NOMO-1 treated with DMSO at 0.1 percent for 48 hours (cell line): ENCODE measurements at regions not wholly inside any gene's neighbourhood (a gene's known extent, or its start where the extent isn't known, plus 50 kb on each side); places are given as distances from the start of the nearest gene placed in this dataset.
"Not testable (repeated sequence)": the region's sequence is repeated elsewhere in the genome, so short reads cannot be mapped to it uniquely, and the experiment has no call there.

Source experiments
- DNase-seq: peaks from one replicate; lab custom pipeline; 2025; ENCODE audit not compliant: unreplicated experiment; lab: John Stamatoyannopoulos, UW

DNA sequence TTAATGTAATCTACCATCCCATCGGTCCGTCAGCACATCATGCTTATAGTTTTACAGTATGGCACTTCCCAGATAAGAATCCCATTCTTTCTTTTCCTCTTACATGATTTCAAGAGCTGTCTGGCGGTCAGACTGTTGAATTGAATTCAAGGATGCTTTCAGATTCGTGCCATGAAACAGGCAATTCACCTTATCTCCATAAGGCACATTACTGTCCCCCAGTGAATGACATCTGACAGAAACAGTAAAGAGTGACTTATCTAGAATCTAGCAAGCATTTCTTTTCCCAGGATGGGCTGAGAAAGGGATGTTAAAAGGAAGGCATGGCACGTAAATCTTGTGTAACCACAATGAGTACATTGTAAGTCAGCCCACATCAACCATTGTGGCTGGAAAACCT is 61.1 kb upstream of the SEM1 start:
- no peak for DNase-seq

DNA sequence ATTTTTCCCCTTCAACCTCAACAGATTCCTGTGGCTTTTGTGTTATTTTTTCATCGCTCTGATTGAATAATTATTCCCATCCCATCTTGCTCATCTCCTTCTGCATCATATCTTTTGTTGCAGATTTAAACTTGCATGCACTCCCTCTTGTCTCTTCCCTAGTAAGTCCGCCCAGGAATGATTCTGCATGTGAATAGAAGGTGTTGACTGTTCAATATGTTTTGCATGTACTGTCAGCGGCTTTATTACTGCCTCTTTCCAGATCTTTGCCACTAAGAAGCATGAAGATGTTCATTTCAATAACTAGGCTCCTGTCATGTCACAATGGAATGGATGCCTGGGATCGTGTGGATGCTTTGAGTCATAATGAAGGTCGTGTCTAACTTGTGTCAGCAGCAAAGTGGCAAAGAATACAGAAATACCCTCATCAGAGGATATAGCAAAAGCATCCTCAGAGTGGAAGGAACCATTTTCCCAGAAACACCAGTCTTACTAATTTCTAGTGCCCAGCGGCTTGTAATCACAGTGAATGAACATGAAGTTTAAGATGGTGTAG is 62.6 kb upstream of the SEM1 start:
- DNase-seq, result no peak

DNA sequence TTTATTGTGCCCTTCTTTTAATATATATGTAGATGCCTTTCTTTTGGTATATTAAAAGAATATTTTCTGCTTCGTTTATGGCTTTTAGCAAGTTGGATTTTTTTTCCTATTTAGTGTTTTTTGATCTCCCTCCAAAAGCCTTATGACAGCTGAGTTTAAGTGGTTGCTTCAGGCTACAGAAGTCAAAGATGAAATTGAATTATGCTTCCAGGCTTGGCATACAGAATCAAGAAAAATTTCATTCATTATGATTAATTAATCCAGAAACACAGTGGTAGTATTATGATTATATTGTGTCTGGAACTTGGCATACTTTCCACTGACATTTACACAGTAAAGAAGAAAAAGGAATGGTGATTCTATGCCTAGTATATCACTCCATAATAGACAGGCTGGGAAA is 63.8 kb upstream of the SEM1 start:
- DNase-seq, result no peak

DNA sequence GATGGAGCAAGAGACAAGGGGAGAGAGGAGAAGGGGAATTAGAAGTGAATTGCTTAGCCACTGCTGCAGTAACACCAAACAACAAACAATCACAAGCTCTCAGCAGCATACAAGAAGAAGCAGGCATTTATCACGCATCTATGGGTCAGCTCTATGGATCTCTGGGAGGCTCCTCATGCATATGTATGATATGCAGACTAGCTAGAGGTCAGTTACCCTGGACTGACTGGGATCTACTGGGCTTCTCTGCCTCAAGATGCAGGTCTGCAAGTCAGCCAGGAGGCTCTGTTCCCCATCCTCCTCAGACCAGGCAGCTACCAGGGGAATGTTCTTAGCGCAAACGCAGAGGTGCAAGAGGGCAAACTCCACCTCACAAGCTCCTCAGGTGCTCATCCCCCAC is 64.7 kb upstream of the SEM1 start:
- no peak for DNase-seq

DNA sequence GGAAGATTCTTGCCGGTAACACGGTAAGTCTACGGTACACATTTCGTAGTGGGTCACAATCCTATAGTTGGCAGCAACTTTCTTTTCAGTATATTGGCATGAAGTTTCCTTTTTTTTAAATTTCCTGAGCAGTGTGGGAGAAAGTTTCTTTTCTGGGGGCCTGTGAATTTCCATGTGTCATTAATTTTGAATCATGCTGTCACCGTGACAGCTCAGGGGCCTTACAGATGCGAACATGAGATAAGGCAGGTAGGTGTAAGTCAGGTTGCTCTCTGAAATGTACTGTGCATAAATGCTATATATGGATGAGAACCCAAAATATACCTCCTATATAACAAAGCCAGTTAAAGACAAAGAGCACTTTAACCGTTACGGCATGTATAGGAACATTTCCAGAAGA is 65.4 kb upstream of the SEM1 start:
- DNase-seq, result no peak

DNA sequence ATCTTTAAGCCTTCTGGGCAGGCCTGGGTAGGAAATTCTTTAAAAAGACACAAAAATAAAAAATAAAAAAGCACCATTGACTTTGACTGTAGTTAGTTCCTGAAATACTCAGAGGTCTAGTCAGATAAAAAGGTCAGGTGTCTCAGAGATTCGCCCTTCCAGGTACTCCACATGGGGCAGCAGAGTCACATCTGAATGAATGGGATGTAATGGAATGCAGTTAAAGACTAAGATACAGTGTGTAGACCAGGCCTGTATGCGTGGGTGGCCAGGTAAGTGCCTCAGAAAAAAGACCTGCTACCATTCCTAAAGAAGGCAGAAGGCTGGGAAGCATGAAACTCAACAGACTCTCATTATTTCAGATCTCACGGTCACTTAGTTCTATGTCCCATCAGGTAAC is 68.6 kb upstream of the SEM1 start:
- peak; percentile 26 for DNase-seq

DNA sequence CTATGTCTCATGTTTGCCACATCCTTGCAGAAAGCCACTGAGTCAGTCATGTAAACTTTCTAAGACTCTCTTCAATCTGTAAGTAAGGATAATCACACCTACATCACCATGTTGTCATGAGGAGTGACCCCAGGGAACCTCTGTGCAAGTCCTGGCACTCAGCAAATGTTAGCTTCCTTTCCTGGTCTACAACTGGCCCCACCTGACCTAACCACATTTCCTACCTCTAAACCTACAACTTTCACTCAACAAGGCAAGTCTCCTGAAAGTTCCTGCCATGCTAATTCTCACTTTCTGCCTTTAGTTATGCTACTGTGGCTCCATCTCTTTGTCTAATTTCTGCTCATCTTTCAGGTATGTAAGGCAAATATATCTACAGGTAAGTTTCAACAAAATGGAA is 72.3 kb upstream of the SEM1 start:
- no peak for DNase-seq

DNA sequence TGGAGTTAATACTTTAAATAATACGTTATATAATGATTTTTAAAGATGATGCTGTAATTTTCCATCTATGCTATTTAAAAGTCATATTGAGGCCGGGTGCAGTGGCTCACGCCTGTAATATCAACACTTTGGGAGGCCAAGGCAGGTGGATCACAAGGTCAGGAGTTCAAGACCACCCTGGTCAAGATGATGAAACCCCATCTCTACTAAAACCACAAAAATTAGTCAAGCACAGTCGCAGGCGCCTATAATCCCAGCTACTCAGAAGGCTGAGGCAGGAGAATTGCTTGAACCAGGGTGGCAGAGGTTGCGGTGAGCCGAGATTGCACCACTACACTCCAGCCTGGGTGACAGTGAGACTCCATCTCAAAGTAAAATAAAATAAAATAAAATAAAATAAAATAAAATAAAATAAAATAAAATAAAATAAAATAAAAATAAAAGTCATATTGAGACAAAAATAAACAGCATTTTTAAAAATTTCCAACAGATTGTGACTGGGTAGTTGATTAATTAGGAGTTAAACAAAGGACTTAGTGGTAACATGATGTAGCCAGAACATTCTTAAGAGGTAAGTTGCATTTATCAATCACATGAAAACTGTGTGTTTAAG is 73.1 kb upstream of the SEM1 start:
- not testable (repeated sequence) for DNase-seq

DNA sequence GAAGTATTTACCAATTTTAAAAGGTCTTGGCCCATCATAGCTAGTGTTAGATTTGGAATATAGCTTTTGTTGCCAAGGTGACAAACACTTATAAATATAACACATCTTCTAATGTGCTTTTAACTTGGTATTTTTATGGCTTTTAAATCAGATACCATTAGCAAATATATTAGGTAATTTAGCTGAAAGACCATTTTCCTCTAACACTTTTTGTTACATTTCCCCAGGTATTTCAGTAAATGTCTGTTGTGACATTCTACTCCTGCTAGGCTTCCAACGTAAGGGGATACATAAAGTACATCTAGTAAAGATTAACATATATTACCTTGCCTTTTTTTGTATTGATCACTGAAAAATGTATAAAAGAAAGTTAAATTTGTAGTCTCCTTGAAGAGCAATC is 75.0 kb upstream of the SEM1 start:
- DNase-seq, result no peak

DNA sequence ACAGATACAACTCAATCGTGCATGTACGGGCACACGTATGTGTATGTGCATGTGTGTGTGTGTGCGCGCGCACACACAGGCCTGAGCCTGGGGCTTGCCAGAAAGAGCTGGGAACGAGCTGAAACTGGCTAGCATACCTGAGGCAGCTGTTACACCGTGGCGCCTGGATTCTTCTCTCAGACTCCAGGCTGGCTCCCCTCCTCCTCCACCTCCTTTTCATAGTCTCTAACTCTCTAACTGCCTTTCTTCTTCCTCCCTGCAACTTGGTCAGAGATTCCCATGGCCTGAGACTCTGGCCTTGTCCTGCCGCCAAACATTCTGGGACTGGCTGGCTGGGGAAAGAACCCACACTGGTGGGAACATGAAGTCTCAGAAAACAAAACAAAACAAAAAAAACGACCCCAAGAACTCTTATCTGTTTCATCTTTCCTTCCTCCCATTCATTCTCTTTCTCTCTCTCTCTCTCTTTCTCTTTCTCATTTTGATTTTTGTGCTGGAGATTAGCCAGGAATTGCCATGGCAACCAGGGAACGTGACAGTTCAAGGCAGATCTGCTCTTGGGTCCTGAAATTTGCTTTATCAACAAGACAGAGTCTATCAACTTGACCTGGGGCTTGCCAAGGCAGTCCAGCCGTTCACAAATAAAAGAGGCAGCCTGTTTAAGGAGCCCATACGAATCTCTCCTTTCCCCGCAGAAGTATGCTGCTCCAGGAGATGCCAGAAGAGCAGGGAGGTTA is 76.8 kb upstream of the SEM1 start:
- no peak for DNase-seq

DNA sequence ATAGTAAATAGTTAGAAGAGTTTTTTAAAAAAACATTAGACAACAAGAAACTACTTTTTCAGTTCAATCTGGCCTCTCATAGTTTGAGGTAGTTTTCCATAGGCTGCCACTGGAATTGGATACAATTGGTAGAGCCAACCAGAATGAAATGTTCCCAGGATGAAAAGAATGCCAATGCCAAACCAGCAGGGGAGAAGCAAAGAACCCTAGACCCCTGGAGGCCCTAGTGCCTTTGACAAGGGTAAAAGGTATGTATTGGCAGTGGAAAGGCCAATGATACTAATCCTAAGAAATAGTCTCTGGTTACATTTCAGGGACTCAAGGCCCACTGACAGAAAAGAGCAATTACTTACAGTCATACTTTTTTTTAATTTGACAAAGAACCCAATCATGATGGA is 77.4 kb upstream of the SEM1 start:
- no peak for DNase-seq

DNA sequence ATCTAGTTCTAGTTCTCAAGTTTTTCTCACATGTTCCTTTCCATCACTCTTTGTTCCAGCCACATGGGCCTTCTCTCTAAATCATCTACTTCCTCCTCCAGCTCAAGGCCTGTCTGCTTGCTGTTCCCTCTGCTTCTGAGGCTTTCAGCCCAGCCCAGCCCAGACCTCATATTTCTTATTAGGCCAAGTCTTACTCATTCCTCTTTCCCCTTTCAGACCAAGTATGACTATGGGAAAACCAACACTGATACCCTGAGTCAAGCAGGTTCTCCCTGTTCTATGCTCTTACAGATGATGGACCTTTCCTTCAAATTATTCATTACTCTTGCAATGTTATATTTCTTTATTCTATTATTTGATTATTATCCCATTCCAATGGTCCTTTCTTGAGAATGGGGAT is 80.3 kb upstream of the SEM1 start:
- peak; percentile 92 for DNase-seq

DNA sequence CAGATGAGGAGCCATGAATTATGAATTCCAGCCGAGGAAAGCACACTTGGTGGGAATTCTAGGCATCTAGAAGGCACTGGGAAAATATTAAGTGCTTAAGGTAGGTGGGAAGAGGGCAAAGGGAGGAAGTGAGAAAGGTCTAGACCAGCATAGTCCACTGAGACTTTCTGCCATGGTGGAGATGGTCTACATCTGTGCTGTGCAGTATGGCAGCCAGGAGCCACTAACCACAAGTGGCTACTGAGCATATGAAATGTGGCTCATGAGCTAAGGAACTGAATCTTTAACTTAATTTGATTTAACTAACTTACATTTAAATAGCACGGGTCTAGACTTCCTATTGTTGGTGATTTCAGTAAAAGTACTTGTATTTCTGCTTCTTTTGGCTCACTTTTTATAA is 82.5 kb upstream of the SEM1 start:
- no peak for DNase-seq

DNA sequence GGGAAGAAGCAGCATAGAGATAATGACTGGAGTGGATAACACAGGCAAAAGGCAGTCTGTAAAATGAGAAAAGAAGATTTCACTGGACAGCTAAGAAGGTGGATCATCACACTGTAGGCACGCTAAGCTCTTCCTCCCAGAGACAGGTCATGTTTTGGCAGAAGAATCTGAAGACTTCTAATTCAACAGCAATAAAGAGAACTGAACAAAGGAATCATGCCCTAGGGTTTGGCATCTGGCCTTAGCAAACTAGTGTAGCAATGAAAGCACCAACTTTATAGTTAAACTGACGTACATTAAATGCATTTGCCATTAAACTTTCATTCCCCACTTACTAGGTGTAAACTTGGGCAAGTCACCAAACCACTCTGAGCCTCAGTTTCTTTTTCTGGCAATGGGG is 84.4 kb upstream of the SEM1 start:
- no peak for DNase-seq

DNA sequence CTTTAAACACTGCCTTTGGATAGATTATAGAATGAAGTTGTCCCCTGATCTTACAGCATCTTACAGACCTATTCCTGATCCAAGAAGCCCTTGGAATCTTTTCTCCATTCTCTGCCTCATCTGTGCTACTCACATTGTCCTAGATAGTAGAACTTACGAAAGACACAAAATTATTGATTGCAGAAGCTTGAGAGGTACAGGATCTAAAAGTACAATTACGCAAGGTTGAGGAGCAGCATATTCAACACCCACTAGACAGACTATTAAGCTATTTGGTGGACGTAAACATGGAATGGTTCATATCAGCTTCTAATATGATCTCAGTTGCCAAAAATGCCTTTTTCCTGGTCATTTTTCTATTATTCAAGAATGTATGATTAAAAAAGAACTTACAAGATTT is 90.5 kb upstream of the SEM1 start:
- DNase-seq, result peak; percentile 15

DNA sequence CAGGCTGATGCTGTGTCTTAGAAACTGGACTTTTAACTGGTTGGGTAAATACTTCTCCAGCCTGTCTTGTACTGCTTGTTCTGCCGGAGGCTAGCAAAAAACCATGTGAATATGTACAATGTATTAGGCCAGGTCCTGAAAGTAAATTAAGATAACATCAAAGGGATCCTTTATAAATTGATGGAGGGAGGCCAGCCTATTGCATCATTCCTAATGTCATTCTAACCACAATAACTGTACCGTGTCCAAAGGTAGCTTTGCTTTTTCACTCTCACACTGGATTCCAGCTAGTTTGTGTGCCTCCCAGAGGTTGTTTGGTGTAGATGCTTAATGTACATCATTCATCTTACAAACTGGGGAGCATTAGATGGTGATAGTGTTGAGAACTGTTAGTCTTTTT is 91.2 kb upstream of the SEM1 start:
- no peak for DNase-seq

DNA sequence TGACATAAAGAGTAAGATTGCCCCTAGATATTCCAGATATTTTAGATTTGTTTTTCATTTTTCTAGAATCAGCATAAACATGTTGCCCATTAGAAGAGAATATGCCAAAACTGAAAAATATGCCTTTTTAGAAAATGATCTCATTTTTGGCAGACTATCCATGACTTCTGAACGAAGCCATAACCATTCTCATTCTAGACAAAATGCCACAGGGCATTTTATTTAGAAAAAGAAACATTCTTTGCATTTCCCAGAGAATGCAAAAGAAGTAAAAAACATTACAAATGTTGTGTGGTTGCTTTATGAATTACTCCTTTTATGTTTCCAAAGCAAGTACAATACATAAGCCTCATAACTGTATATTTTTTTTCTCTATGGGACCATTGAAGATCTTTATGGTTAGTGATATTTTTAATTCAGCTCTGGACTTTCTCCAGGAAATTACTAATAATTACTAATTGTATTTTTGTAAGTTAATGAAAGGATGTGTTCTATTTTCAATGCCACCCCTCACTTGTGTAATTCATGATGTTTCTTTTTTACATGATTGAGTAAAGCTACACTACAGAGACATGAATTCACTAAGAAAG is 109.6 kb upstream of the SEM1 start:
- DNase-seq, result no peak

DNA sequence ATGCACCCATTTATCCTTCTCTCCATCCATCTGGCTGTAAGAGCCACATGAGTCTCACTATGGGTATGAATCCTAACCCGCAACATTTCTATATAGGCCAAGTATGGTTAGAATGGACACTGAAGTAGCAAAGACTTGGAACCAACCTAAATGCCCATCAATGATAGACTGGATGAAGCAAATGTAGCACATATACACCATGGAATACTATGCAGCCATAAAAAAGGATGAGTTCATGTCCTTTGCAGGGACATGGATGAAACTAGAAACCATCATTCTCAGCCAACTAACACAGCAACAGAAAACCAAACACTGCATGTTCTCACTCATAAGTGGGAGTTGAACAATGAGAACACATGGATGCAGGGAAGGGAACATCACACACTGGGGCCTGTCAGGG is 111.5 kb upstream of the SEM1 start:
- DNase-seq, result not testable (repeated sequence)

DNA sequence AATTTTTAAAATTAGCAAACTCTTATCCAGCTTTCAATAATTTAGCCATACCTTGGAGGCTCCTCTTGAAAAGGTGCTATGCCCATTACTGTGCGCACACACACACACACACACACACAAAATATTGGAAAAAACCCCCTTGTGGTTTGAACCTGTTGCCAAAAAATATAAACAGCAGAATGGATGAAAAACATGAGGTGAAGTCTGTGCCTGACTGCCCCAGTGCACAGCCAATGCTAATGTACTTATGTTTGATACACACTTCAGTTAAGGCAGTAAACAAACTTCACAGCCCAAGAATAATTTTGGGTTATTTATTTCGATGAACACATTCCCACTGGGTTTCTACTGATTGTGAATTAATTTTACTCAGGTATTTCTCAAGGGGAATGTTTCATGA is 113.2 kb upstream of the SEM1 start:
- no peak for DNase-seq

DNA sequence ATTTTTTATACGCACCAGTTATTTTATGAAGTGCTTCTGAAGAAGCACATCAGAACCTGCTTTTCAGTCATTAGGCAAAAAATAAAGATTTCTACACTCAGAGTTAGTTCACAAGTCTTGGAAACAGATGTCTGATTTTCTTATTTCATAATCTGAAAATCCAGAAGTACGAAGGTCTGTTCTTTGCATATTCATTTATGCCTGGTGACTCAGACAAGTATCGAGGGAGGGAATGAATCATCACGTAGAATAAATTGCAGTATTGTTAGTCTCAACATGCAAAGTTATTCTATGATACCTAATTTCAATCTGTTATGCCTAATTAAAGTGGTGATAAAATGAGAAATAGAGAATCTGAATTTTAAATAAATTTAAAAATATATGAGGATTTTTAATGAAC is 113.6 kb upstream of the SEM1 start:
- DNase-seq, result peak; percentile 98

DNA sequence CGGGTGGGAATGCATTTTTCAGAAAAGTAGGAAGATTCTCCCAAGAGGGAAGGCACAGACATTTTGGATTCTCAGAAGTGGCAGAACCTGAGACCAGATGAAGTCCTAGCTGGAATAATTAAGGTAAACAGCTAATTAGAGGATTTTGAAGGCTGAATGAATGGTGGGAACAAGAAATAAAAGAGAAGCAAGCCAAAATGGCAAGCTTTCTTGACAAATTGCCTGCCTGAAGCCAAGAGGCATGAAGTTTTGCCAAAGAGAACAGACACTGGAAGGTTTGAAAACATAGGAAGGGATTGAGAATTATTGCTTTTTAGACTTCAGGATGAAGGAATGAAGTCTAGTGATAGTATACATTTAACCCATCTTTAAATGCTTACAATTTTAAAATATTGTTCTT is 115.0 kb upstream of the SEM1 start:
- DNase-seq, result no peak

DNA sequence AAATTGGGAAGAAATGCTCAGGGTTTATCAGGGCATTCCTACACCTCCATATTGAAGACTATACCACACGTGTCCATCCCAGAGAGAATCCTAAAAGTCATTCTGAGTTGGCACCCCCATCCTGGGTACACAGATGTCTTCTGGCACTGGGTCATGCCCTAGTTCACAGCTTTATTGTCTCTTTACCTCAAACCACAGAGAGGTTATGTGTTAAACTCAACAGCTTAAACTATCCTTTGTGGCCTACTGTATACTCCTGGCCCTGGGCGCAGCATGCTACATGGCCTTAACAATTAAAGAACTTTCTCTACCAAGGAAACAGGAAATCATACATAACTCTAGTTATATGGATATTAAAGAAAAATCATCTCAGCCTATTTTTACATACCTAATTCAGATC is 115.6 kb upstream of the SEM1 start:
- DNase-seq, result no peak
